ENCODE measurements at regions not wholly inside any gene's neighbourhood (a gene's known extent, or its start where the extent isn't known, plus 50 kb on each side); places are given as distances from the start of the nearest gene placed in this dataset.

- DNase-seq: no peak
- H3K9me3 Mint-ChIP-seq: no peaks in the 10 kb centered on the region
- H3K36me3 Mint-ChIP-seq (ENCODE audit: low read depth): no peaks in the 10 kb centered on the region
- no peak for TF ChIP-seq CTCF (IDR thresholded peaks at IDR 0.05)
- no peak overlapping the region for H3K4me3 Mint-ChIP-seq
- no peaks in the 10 kb centered on the region for H3K27me3 Mint-ChIP-seq (ENCODE audit: low read depth, poor library complexity)
- H3K27ac Mint-ChIP-seq: no peak overlapping the region
- peaks cover 66% of the 10 kb centered on the region for H3K4me1 Mint-ChIP-seq
Measured at GRCh38 chr1:94324178-94324544, 86.8 kb upstream of the ARHGAP29 start.

- TF ChIP-seq CTCF (IDR thresholded peaks at IDR 0.05): no peak
- H3K27me3 Mint-ChIP-seq (ENCODE audit: low read depth, poor library complexity): no peaks in the 10 kb centered on the region
- no peak overlapping the region for H3K4me3 Mint-ChIP-seq
- H3K4me1 Mint-ChIP-seq: peaks cover 67% of the 10 kb centered on the region
- H3K27ac Mint-ChIP-seq: no peak overlapping the region
- no peaks in the 10 kb centered on the region for H3K9me3 Mint-ChIP-seq
- no peak for DNase-seq
- no peaks in the 10 kb centered on the region for H3K36me3 Mint-ChIP-seq (ENCODE audit: low read depth)
Measured at GRCh38 chr1:94323311-94324177, 86.2 kb upstream of the ARHGAP29 start.

DNA sequence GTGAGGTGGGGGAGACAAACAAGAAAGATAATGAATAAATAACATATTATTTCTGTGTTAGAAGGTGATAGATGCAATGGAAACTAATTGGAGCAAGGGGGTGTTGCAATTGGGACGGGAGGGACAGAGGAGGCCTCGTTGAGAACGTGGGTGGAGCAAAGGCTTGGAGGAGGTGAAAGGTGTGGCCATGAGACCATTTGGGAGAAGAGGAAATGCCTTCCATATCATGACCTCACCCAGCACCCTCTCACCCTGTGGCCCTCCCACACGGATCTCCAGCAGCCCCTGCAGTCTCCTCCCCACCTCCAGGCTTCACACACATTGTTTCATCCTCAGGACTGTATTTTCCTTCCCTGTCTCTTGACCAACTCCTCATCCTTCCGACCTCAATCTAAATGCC, 85.3 kb upstream of the ARHGAP29 start:
- Mint-ChIP-seq H3K36me3 (ENCODE audit: low read depth) (no peaks in the 10 kb centered on the region), H3K27me3 (ENCODE audit: low read depth, poor library complexity) (no peaks in the 10 kb centered on the region), H3K4me3 (no peak overlapping the region), H3K9me3 (no peaks in the 10 kb centered on the region), H3K27ac (no peak overlapping the region), H3K4me1 (peaks cover 59% of the 10 kb centered on the region)
- DNase-seq: no peak
- TF ChIP-seq CTCF (IDR thresholded peaks at IDR 0.05): no peak

- Mint-ChIP-seq H3K36me3 (ENCODE audit: low read depth) (no peaks in the 10 kb centered on the region), H3K27me3 (ENCODE audit: low read depth, poor library complexity) (no peaks in the 10 kb centered on the region), H3K4me1 (peaks cover 48% of the 10 kb centered on the region), H3K4me3 (no peak overlapping the region), H3K27ac (no peak overlapping the region), H3K9me3 (no peaks in the 10 kb centered on the region)
- no peak for TF ChIP-seq CTCF (IDR thresholded peaks at IDR 0.05)
- no peak for DNase-seq
Measured at GRCh38 chr1:94321662-94322061, 84.3 kb upstream of the ARHGAP29 start.

- no peak overlapping the region for H3K4me3 Mint-ChIP-seq
- H3K36me3 Mint-ChIP-seq (ENCODE audit: low read depth): no peaks in the 10 kb centered on the region
- peaks cover 43% of the 10 kb centered on the region for H3K4me1 Mint-ChIP-seq
- H3K27ac Mint-ChIP-seq: no peak overlapping the region
- no peak for DNase-seq
- H3K27me3 Mint-ChIP-seq (ENCODE audit: low read depth, poor library complexity): no peaks in the 10 kb centered on the region
- TF ChIP-seq CTCF (IDR thresholded peaks at IDR 0.05): no peak
- H3K9me3 Mint-ChIP-seq: no peaks in the 10 kb centered on the region
Measured at GRCh38 chr1:94319319-94320102, 82.1 kb upstream of the ARHGAP29 start.

Measured in nephron progenitor cell (in vitro differentiated cells).